Hematopoietic multipotent progenitor cell treated with erythropoietin and hydrocortisone succinate and interleukin-3 and kit ligand, for 6 days (in vitro differentiated cells): ENCODE measurements at regions not wholly inside any gene's neighbourhood (a gene's known extent, or its start where the extent isn't known, plus 50 kb on each side); places are given as distances from the start of the nearest gene placed in this dataset.

Experiments
- DNase-seq: peaks from one replicate; pipeline ENCODE4 v3.0.0-alpha.2; 2015

DNA sequence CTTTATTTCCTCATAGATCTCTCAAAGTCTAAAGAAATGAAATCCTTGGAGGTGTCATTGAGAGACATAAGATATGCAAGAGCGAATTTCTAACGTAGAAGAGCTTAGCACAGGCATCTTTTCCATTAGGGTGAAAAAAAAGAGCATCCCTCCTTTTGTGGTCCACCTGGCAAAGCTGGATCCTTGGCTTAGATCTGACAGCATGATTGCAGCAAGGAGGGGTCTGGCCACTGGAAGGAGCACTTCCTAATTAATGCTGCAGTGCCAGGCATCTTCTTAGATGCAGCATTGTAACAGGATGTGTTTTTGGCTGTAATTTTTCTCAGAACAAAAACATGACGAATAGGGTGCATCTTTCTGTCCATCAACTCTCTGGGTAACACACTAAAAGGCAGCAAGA, 60.1 kb upstream of the TFAP2D start:
- no peak for DNase-seq

DNA sequence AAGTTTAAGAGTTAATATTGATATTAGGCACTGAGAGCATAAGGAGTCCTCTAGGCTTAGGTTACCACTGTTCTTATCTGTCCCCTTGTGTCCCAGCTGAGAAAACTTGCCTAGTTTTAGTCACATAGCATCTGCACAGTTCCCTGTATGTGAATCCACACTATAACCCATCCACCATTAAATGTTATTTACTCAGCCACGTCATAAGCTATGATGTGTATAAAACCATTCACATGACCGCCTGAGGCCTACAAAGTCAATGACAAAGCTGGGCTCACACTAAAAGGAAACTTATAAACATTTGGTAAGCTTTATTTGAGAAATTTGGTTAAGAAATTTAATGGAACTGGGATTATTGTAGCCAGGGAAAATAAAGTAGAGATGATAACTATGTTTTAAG, 59.2 kb upstream of the TFAP2D start:
- no peak for DNase-seq

DNA sequence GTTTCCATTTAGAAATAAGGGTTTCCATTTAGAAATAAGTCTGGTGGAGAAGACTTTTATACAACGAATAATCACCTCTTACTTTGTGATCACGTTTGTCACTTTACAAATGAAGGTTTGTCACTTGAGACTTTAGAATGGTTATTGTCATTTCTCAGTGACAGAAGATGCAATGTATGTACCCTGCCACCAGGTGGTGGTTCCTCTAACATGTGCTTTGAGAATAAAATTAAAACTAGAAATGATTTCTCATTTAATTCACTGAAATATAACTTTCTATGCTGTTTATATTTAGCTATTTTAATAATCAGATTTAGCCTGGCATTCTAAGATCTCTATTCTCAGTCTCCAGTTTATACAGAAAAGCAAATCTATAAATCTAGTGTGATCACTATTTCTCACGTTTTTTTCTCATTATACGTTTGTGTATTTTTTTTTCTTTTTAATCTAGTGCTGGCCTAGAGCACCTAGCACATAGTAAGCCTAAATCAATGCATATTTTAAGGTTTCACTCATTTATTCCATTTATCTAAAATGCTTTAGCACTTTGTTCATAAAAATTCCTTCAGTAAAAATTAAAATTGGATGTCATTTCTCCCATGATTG, 57.4 kb upstream of the TFAP2D start:
- DNase-seq = peak; percentile 36

DNA sequence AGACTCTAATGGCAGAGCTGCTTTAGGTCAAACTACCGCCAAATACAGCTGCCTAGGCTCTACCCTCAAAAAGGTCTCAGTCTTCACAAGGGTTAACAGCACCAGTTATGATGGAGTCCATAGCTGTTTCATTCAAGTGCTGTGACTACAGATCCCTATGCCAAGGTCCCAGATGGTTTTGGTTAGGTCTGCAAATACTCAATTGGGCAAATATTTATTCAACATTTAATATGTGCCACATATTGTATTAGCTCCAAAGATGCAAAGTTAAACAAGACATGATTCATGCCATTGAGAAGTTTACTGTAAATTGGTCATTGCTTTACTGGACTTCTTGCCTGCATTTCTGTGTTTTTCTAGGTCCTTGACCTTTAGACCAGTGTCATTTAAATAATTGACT, 55.8 kb upstream of the TFAP2D start:
- no peak for DNase-seq

DNA sequence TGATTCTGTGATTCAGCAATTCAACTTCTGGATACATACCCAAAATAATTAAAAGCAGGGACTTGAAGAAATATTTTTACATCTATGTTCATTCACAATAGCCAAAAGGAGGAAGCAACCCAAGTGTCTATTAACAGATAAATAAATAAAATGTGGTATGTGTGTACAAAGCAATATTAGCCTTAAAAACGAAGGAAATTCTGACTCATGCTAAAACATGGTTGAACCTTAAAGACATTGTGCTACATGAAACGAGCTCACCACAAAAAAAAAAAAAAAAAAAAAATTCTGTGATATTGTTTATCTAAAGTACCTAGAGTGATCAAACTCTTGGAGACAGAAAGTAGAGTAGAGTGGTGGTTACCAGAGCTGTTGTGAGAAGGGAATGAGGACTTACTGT, 54.8 kb upstream of the TFAP2D start:
- DNase-seq = no peak

DNA sequence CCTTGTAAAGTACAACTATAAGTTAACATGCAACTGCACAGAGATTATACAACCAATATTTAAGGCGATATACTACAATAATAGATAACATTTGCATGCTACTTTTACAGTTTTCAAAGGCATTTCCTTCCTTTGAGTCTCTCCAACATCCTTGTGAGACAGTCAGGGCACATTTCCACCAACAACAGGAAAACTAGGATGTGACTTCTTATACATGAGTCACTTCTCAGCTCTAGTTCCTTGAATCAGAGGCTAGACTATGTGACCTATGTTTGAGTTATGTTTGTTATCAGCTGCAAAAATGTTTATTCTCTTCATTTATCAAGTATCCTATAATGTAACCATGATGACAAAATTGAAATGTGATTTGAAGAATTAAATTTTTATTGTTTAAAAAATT, 51.7 kb upstream of the TFAP2D start:
- DNase-seq = no peak
